Kidney (tissue), 13 donors: ENCODE measurements at regions not wholly inside any gene's neighbourhood (a gene's known extent, or its start where the extent isn't known, plus 50 kb on each side); places are given as distances from the start of the nearest gene placed in this dataset.

Experiments used
- DNase-seq, 5 donors: peaks; one replicate each; pipeline ENCODE4 v3.0.0-alpha.2; 2013 to 2020
- FAIRE-seq: peaks from 2 replicates; lab custom pipeline; 2012; peaks lifted over from hg19 to GRCh38; lab: Jason Lieb, UNC
- H3K27ac ChIP-seq, 2 donors: one replicate each; pipeline ENCODE4 v1.7.0; 2013; ENCODE audit warnings: low read depth in 2 of 2, low read length in 2 of 2, inconsistent platforms in 1 of 2
- H3K27me3 ChIP-seq: one replicate; pipeline ENCODE4 v1.7.1; 2013; ENCODE audit warnings: low read length, inconsistent platforms; ENCODE audit not compliant: control insufficient read depth, insufficient read depth
- H3K36me3 ChIP-seq, 3 donors: one replicate each; pipeline versions ENCODE4 v1.7.0 to v1.7.1; 2013; ENCODE audit warnings: low read length in 3 of 3, control low read depth in 1 of 3, inconsistent platforms in 1 of 3; ENCODE audit not compliant: insufficient read depth in 3 of 3, control insufficient read depth in 2 of 3
- H3K4me1 ChIP-seq, 3 donors: one replicate each; pipeline versions ENCODE4 v1.7.0 to v1.7.1; 2013; ENCODE audit warnings: low read length in 3 of 3, inconsistent platforms in 1 of 3, low read depth in 1 of 3; ENCODE audit not compliant: control insufficient read depth in 2 of 3, insufficient read depth in 2 of 3
- H3K4me3 ChIP-seq, 3 donors: one replicate each; pipeline versions ENCODE4 v1.7.0 to v1.8.1; 2013; ENCODE audit warnings: low read length in 3 of 3, control low read depth in 1 of 3, inconsistent platforms in 1 of 3
- H3K9ac ChIP-seq, 3 donors: one replicate each; pipeline versions ENCODE4 v1.7.0 to v1.7.1; 2013; ENCODE audit warnings: low read length in 3 of 3, control low read depth in 1 of 3, inconsistent platforms in 1 of 3
- H3K9me3 ChIP-seq, 3 donors: one replicate each; pipeline versions ENCODE4 v1.7.0 to v1.7.1; 2013; ENCODE audit warnings: low read length in 3 of 3, control low read depth in 1 of 3, inconsistent platforms in 1 of 3; ENCODE audit not compliant: control insufficient read depth in 2 of 3, insufficient read depth in 1 of 3
- intact Hi-C: fragments of 100-400 bp; cut with DNase I; formaldehyde crosslinking; loops from one replicate; pipeline ENCODE4 v1.11.1; 2022
- TF ChIP-seq, protein P1 (sequence below): IDR thresholded peaks from 3 replicates; pipeline ENCODE4 v1.5.1; 2012; ENCODE audit warnings: mild to moderate bottlenecking, moderate library complexity, borderline replicate concordance; ENCODE audit not compliant: insufficient read depth; ENCODE audit errors: extremely low read depth
- donor health status: control.
- donor health status: control.
- donor health status: control.
- donor health status: control.
- donor health status: control.
- donor health status: DM: yes; HTN: yes; CAD: no.
- donor health status: Normal renal cell carcinoma (clear cell type).

DNA sequence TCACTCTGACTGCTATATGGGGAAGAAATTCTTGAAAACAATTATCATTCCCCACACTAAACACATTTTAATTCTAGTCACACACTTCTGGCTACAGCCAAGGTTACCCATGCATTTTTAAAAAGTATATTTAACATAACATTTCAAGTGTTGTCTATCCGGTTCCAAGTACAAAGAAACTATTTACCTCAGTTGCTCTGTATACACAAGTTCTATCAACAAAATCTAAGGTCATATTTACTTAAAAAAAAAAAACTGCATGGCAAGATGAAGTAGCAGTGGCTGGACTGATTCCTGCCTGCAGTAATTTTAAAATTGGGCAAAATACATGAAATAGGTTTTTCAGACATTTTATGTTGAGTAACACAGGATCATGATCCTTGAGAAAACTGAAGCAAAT lies 155.9 kb upstream of the TOM1L1 start:
- FAIRE-seq (no peak), DNase-seq (no peak)
- intact Hi-C loops = no loop called here
- Histone ChIP-seq H3K9ac (no peak overlapping the region), H3K27ac (no peak overlapping the region), H3K27me3 (no peaks in the 10 kb centered on the region), H3K4me3 (no peak overlapping the region), H3K36me3 (no peaks in the 10 kb centered on the region), H3K4me1 (no peaks in the 10 kb centered on the region), H3K9me3 (peaks cover 0 to 8% (median 0%) of the 10 kb centered on the region in 3 donors)
- TF ChIP-seq, protein P1, sequence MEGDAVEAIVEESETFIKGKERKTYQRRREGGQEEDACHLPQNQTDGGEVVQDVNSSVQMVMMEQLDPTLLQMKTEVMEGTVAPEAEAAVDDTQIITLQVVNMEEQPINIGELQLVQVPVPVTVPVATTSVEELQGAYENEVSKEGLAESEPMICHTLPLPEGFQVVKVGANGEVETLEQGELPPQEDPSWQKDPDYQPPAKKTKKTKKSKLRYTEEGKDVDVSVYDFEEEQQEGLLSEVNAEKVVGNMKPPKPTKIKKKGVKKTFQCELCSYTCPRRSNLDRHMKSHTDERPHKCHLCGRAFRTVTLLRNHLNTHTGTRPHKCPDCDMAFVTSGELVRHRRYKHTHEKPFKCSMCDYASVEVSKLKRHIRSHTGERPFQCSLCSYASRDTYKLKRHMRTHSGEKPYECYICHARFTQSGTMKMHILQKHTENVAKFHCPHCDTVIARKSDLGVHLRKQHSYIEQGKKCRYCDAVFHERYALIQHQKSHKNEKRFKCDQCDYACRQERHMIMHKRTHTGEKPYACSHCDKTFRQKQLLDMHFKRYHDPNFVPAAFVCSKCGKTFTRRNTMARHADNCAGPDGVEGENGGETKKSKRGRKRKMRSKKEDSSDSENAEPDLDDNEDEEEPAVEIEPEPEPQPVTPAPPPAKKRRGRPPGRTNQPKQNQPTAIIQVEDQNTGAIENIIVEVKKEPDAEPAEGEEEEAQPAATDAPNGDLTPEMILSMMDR = no peak

DNA sequence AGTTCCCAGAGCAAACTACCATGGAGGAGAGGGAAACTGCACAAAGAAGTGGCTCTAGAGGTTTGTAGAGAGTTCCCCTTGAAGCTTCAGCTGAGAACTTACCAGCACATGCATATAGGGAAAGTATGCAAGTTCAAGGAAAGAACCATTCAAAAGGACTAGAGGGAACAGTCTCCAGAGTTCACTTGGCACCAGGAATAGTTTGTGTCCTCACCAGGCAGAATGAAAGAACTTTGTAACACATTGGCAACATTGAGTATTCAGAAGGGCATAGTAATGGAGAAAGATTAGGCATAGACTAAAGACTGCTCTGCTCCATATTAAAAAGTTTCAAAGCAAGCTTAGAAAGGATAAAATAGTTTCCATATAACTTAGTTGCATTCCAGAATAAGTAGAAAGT lies 155.4 kb upstream of the TOM1L1 start:
- DNase-seq = no peak
- H3K27me3 ChIP-seq = no peaks in the 10 kb centered on the region
- FAIRE-seq = no peak
- H3K9ac ChIP-seq = no peak overlapping the region
- H3K27ac ChIP-seq = no peak overlapping the region
- no peaks in the 10 kb centered on the region for H3K4me1 ChIP-seq
- no peak overlapping the region for H3K4me3 ChIP-seq
- peaks cover 0 to 8% (median 0%) of the 10 kb centered on the region in 3 donors for H3K9me3 ChIP-seq
- intact Hi-C loops = no loop called here
- TF ChIP-seq, protein P1 = no peak
- H3K36me3 ChIP-seq = no peaks in the 10 kb centered on the region

DNA sequence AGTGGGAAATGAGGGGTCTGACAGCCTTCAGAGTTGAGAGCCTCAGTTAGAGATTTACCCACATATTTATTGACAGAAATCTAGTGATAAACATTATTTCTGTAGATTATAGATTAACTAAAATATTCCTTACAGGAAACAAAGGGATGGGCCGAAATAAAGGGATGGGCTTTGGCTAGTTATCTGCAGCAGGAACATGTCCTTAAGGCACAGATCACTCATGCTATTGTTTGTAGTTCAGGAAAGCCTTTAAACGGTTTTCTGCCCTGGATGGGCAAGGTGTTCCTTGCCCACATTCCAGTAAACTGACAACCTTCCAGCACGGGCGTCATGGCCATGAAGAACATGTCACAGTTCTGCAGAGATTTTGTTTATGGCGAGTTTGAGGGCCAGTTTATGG lies 154.8 kb upstream of the TOM1L1 start:
- Histone ChIP-seq H3K27me3 (no peaks in the 10 kb centered on the region), H3K27ac (no peak overlapping the region), H3K9me3 (peaks cover 0 to 8% (median 0%) of the 10 kb centered on the region in 3 donors), H3K4me3 (no peak overlapping the region), H3K9ac (no peak overlapping the region), H3K36me3 (no peaks in the 10 kb centered on the region), H3K4me1 (no peaks in the 10 kb centered on the region)
- DNase-seq (no peak), FAIRE-seq (no peak)
- TF ChIP-seq, protein P1 = no peak
- intact Hi-C loops = no loop called here

DNA sequence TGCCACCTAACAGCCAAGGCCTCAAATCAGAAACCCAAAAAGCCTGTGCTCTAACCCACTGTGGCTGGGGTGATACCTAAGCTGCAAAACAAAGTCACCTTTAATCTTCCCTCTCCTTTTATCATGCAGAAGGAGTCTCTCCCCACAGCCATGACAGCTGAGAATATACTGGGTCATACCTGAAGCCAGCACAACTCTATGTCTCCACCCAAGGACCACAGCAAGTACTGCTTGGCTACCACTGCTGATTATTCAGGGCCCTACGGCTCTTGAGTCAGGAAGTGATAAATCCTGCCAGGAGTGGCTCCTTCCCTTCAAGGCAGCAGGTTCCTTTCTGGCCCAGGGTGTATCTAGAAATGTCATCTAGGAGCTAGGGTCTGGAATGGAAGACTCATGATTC lies 151.5 kb upstream of the TOM1L1 start:
- intact Hi-C loops = no loop called here
- DNase-seq (no peak), FAIRE-seq (no peak)
- Histone ChIP-seq H3K4me1 (no peaks in the 10 kb centered on the region), H3K36me3 (no peaks in the 10 kb centered on the region), H3K9ac (no peak overlapping the region), H3K4me3 (no peak overlapping the region), H3K27me3 (no peaks in the 10 kb centered on the region), H3K27ac (no peak overlapping the region), H3K9me3 (peaks cover 0 to 8% (median 0%) of the 10 kb centered on the region in 3 donors)
- TF ChIP-seq, protein P1 = no peak
